SK-N-SH treated with all-trans-retinoic acid at 6 μM for 48 hours (cell line): ENCODE measurements at regions not wholly inside any gene's neighbourhood (a gene's known extent, or its start where the extent isn't known, plus 50 kb on each side); places are given as distances from the start of the nearest gene placed in this dataset.
"Not testable (repeated sequence)": the region's sequence is repeated elsewhere in the genome, so short reads cannot be mapped to it uniquely, and the experiment has no call there.

Experiments used
- ARNTL ChIP-seq: fragments of 450-650 bp; formaldehyde crosslinking; IDR thresholded peaks from 2 replicates; pipeline ENCODE4 v1.5.0; 2020; ENCODE audit warnings: low read depth, mild to moderate bottlenecking, moderate library complexity, borderline replicate concordance
- CREB5 ChIP-seq: fragments of 250-450 bp; sonication (Bioruptor Pico); IDR thresholded peaks from 2 replicates; pipeline ENCODE4 v1.5.1; 2020; ENCODE audit warnings: low read depth, mild to moderate bottlenecking, moderate library complexity

- TF ChIP-seq CREB5, ARNTL (CRISPR knock-in tag): not testable (repeated sequence)
Measured at GRCh38 chr17:71031286-71031685, 862.0 kb downstream of the KCNJ2 start.
